ENCODE measurements at regions not wholly inside any gene's neighbourhood (a gene's known extent, or its start where the extent isn't known, plus 50 kb on each side); places are given as distances from the start of the nearest gene placed in this dataset.

DNA sequence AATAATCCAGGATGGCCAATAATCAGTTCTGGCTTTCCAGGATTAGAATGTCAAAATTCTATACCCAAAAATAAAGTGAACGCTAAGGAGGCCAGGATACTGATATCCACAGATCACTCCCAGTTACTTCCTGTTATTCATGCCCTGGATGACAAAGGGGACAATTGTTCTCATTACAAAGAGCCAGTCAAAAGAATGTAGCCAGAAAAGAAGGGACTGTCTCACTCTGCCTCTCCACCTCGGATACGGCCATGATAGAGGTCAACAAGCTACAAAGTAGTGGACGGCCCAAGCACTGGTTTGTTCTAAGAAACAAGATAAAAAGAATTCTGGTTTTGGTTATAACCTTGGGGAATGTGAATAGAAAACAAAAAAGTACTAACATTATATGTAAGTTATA, 116.1 kb upstream of the ATF7IP start:
- TF ChIP-seq, protein P1, sequence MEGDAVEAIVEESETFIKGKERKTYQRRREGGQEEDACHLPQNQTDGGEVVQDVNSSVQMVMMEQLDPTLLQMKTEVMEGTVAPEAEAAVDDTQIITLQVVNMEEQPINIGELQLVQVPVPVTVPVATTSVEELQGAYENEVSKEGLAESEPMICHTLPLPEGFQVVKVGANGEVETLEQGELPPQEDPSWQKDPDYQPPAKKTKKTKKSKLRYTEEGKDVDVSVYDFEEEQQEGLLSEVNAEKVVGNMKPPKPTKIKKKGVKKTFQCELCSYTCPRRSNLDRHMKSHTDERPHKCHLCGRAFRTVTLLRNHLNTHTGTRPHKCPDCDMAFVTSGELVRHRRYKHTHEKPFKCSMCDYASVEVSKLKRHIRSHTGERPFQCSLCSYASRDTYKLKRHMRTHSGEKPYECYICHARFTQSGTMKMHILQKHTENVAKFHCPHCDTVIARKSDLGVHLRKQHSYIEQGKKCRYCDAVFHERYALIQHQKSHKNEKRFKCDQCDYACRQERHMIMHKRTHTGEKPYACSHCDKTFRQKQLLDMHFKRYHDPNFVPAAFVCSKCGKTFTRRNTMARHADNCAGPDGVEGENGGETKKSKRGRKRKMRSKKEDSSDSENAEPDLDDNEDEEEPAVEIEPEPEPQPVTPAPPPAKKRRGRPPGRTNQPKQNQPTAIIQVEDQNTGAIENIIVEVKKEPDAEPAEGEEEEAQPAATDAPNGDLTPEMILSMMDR (IDR thresholded peaks at IDR 0.05): no peak
- TF ChIP-seq POLR2A (IDR thresholded peaks at IDR 0.05): no peak

Data from esophagus squamous epithelium (tissue), 4 donors.